ENCODE measurements at regions not wholly inside any gene's neighbourhood (a gene's known extent, or its start where the extent isn't known, plus 50 kb on each side); places are given as distances from the start of the nearest gene placed in this dataset.

DNA sequence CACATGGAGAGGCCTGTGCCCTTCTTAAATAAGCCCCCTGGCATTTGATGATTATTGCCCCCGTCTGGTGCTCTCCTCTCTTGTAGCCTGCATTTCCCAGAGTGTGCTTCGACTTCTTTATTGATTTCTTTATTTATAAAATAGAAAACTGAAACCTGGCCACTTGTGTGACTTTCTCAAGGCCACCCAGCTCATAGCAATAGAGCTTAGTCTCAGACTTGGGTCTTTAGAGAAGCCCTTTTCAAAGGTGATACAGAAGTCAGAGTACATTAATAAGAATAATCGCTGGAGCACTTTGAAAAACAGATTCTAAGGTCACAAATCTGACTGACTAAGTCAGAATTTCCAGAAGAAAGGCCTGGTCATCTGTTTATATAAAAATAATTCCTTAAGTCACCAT is 86.6 kb downstream of the NOC3L start:
- TF ChIP-seq, protein P1, sequence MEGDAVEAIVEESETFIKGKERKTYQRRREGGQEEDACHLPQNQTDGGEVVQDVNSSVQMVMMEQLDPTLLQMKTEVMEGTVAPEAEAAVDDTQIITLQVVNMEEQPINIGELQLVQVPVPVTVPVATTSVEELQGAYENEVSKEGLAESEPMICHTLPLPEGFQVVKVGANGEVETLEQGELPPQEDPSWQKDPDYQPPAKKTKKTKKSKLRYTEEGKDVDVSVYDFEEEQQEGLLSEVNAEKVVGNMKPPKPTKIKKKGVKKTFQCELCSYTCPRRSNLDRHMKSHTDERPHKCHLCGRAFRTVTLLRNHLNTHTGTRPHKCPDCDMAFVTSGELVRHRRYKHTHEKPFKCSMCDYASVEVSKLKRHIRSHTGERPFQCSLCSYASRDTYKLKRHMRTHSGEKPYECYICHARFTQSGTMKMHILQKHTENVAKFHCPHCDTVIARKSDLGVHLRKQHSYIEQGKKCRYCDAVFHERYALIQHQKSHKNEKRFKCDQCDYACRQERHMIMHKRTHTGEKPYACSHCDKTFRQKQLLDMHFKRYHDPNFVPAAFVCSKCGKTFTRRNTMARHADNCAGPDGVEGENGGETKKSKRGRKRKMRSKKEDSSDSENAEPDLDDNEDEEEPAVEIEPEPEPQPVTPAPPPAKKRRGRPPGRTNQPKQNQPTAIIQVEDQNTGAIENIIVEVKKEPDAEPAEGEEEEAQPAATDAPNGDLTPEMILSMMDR (IDR thresholded peaks at IDR 0.05; ENCODE audit: control extremely low read depth, extremely low read depth), result no peak
- peaks cover 0 to 4% (median 0%) of the 10 kb centered on the region in 4 donors for H3K36me3 ChIP-seq (ENCODE audit: control insufficient read depth in 4 of 4, insufficient read depth in 4 of 4, low read length in 4 of 4)
- WGBS, 2 donors, result 81 to 89% methylated on average over 3 of the region's 3 CpGs
- ATAC-seq (ENCODE audit: insufficient read depth, low FRiP score), result no peak
- no peaks in the 10 kb centered on the region for H3K27me3 ChIP-seq (ENCODE audit: control insufficient read depth in 3 of 3, insufficient read depth in 3 of 3, low read length in 2 of 3)
- peaks cover 0 to 18% (median 4%) of the 10 kb centered on the region in 5 donors for H3K4me1 ChIP-seq (ENCODE audit: control insufficient read depth in 5 of 5, insufficient read depth in 5 of 5, low read length in 5 of 5)
- no peaks in the 10 kb centered on the region for H3K9me3 ChIP-seq (ENCODE audit: control insufficient read depth in 4 of 4, insufficient read depth in 3 of 4, low read length in 3 of 4)
- no peak overlapping the region for H3K27ac ChIP-seq (ENCODE audit: low read depth in 1 of 2, low read length in 1 of 2)
- DNase-seq, result no peak
- no peak overlapping the region for H3K9ac ChIP-seq (ENCODE audit: insufficient read depth in 1 of 2, low read length in 2 of 2)
- no peak overlapping the region for H3K4me3 ChIP-seq

GRCh38 chr10:94277450-94277849 is 85.3 kb downstream of the NOC3L start:
- DNase-seq, result no peak
- TF ChIP-seq, protein P1 (IDR thresholded peaks at IDR 0.05; ENCODE audit: control extremely low read depth, extremely low read depth), result no peak
- Histone ChIP-seq H3K9ac (ENCODE audit: insufficient read depth in 1 of 2, low read length in 2 of 2) (no peak overlapping the region), H3K27ac (ENCODE audit: low read depth in 1 of 2, low read length in 1 of 2) (no peak overlapping the region), H3K27me3 (ENCODE audit: control insufficient read depth in 3 of 3, insufficient read depth in 3 of 3, low read length in 2 of 3) (no peaks in the 10 kb centered on the region), H3K36me3 (ENCODE audit: control insufficient read depth in 4 of 4, insufficient read depth in 4 of 4, low read length in 4 of 4) (peaks cover 0 to 4% (median 0%) of the 10 kb centered on the region in 4 donors), H3K9me3 (ENCODE audit: control insufficient read depth in 4 of 4, insufficient read depth in 3 of 4, low read length in 3 of 4) (no peaks in the 10 kb centered on the region), H3K4me1 (ENCODE audit: control insufficient read depth in 5 of 5, insufficient read depth in 5 of 5, low read length in 5 of 5) (peaks cover 0 to 21% (median 4%) of the 10 kb centered on the region in 5 donors), H3K4me3 (no peak overlapping the region)
- ATAC-seq (ENCODE audit: insufficient read depth, low FRiP score), result no peak
- 81 to 87% methylated on average over 6 of the region's 6 CpGs for WGBS, 2 donors

DNA sequence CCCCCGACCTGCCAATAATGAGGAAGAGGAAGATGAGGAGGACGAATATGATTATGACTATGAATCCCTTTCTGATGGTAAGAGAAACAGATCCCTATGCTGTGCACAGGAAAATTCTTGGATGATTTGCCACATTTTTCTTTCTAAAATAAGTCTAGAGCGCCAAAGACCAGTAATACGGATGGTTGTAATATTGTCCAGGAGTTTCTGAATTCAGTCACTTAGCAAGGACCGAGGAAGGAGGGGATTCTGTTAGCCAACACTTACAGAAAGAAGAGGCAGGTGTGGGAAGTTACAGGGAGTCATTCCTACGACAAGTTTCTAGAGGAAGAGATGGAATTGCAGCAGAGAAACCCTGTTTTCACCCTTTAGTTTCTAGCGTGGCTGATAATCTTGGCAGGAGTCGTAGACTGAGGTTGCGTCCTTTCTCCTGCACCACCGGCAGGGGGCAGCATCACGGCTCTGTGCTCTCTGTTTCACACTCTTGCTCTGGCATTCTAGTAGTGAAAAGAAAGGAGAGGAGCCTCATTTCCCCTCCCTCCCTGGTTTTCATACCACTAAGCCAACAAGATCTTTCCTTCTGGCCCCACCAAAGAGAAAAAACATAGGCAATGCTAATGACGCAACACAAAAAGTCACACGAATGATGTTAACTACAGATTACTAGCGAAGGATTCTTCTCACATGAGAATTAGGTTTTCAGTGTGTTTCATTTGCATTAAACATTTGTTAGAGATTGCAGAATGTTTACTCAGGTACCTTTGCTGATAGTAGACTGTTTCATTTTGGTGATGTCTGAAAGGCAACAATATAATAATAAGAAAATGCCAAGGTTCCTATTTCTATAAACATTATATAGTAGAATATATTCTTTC is 82.7 kb downstream of the NOC3L start:
- H3K27ac ChIP-seq (ENCODE audit: low read depth in 1 of 2, low read length in 1 of 2), result no peak overlapping the region
- WGBS, 2 donors, result 43 to 53% methylated on average over 14 of the region's 14 CpGs
- H3K4me1 ChIP-seq (ENCODE audit: control insufficient read depth in 5 of 5, insufficient read depth in 5 of 5, low read length in 5 of 5), result peaks cover 0 to 13% (median 0%) of the 10 kb centered on the region in 5 donors
- no peak overlapping the region for H3K4me3 ChIP-seq
- no peaks in the 10 kb centered on the region for H3K27me3 ChIP-seq (ENCODE audit: control insufficient read depth in 3 of 3, insufficient read depth in 3 of 3, low read length in 2 of 3)
- DNase-seq (peak in 2 of 3 donors; percentile 37 to 38), ATAC-seq (ENCODE audit: insufficient read depth, low FRiP score) (peak; percentile 77)
- no peak overlapping the region for H3K9ac ChIP-seq (ENCODE audit: insufficient read depth in 1 of 2, low read length in 2 of 2)
- no peaks in the 10 kb centered on the region for H3K9me3 ChIP-seq (ENCODE audit: control insufficient read depth in 4 of 4, insufficient read depth in 3 of 4, low read length in 3 of 4)
- TF ChIP-seq, protein P1 (IDR thresholded peaks at IDR 0.05; ENCODE audit: control extremely low read depth, extremely low read depth), result peak; percentile 47
- peaks cover 0 to 4% (median 2%) of the 10 kb centered on the region in 4 donors for H3K36me3 ChIP-seq (ENCODE audit: control insufficient read depth in 4 of 4, insufficient read depth in 4 of 4, low read length in 4 of 4)
